Upper lobe of right lung (tissue), 1 donor: ENCODE measurements at regions not wholly inside any gene's neighbourhood (a gene's known extent, or its start where the extent isn't known, plus 50 kb on each side); places are given as distances from the start of the nearest gene placed in this dataset.

Experiments
- ATAC-seq: fragments of 200-7000 bp; cut with Tn5 transposase; one replicate; pipeline ENCODE4 v1.9.1; 2020; ENCODE audit warnings: mild to moderate bottlenecking, moderate library complexity
- DNase-seq: peaks from one replicate; pipeline ENCODE4 v3.0.0-alpha.2; 2020
- H3K27ac ChIP-seq: fragments of 200-600 bp; one replicate; pipeline ENCODE4 v1.8.0; 2022
- H3K27me3 ChIP-seq: fragments of 200-600 bp; one replicate; pipeline ENCODE4 v1.8.0; 2022; ENCODE audit warnings: mild to moderate bottlenecking
- H3K36me3 ChIP-seq: fragments of 200-600 bp; one replicate; pipeline ENCODE4 v1.8.0; 2022
- H3K4me1 ChIP-seq: fragments of 200-600 bp; one replicate; pipeline ENCODE4 v1.8.0; 2022
- H3K4me3 ChIP-seq: fragments of 200-600 bp; one replicate; pipeline ENCODE4 v1.8.0; 2022; ENCODE audit warnings: mild to moderate bottlenecking
- H3K9me3 ChIP-seq: fragments of 200-600 bp; one replicate; pipeline ENCODE4 v1.8.0; 2022
- CTCF ChIP-seq: fragments of 200-600 bp; IDR thresholded peaks from one replicate; pipeline ENCODE4 v1.8.0; 2022; ENCODE audit warnings: antibody characterized with exemption
- intact Hi-C: fragments of 100-400 bp; cut with DNase I; formaldehyde crosslinking; loops from one replicate; pipeline ENCODE4 v1.11.0; 2022
- donor health status: DM: no; HTN: yes; CAD: no; lungs with severe emphysema.

GRCh38 chr12:91239481-91239880 lies 56.9 kb upstream of the DCN start:
- Histone ChIP-seq H3K27ac (no peak overlapping the region), H3K4me3 (no peak overlapping the region), H3K36me3 (no peaks in the 10 kb centered on the region), H3K27me3 (no peaks in the 10 kb centered on the region), H3K9me3 (no peaks in the 10 kb centered on the region), H3K4me1 (peaks cover 6% of the 10 kb centered on the region)
- no peak for ATAC-seq
- no peak for DNase-seq
- intact Hi-C loops, result no loop called here
- TF ChIP-seq CTCF, result no peak
